ENCODE measurements at regions not wholly inside any gene's neighbourhood (a gene's known extent, or its start where the extent isn't known, plus 50 kb on each side); places are given as distances from the start of the nearest gene placed in this dataset.

DNA sequence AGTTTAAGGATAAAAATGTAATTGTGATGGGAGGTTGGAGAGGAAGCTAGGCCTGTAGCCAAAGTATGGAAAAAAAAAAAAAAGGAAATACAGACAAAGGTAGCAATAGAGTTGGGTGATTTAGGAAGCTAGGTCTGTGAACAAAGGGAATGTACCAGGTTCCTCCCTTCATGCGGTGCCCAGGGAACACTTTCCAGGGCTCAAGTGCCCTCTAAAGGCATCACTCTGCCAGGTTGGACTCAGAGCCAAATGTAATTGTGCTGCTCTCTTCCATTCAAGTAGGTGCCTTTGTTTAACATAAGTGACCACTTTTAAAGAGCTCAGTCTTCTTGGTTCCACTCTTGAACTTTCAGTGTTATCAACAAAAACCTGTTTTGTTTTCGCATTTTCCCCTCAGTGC is 159.7 kb upstream of the AHI1 start:
- ATAC-seq = no peak
- WGBS (ENCODE audit: low lambda C conversion rate) = 10% methylated on average over 2 of the region's 2 CpGs

DNA sequence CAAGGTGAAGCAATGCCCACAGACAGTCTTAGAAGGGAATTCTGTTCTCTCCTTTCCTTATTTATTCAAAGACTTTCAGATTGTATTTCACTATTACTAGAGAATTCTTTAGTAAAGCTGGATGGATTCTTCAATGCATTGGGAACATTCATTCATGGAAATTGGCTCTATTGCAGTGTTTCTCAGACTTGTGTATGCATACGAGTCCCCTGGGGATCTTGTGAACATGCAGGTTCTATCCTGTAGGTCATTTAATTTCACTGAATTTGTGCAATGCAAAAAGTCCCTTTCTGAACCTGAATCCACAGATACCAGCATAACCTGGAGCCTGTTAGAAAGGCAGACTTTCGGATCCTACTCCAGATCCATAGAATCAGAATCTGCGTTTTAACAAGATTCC is 160.9 kb upstream of the AHI1 start:
- ChIA-PET POLR2A (no interaction called here), CTCF (ENCODE audit: low intra/inter-chr PET ratio, low total read pairs) (no interaction called here)
- peaks cover 11% of the 10 kb centered on the region; the same call in 1 of the 2 replicates for H3K9me3 ChIP-seq (ENCODE audit: low read length)
- H3K27ac ChIP-seq (ENCODE audit: extremely low read length, insufficient read depth, low read length) = no peak overlapping the region
- no peak overlapping the region for H3K4me2 ChIP-seq (ENCODE audit: low read depth, low read length)
- in situ Hi-C loops (cut with HindIII; ENCODE audit: extremely low pct_ligation_motif_present, low pct_unique_long_range_greater_than_20kb) (no loop called here), intact Hi-C loops (cut with micrococcal nuclease; ENCODE audit: unreplicated experiment) (no loop called here)
- no TSS peak for BruUV-seq (replicated peaks)
- ATAC-seq (no peak), DNase-seq (ENCODE audit: low spot score) (no peak), FAIRE-seq (no peak)
- WGBS (ENCODE audit: low lambda C conversion rate) = 9% methylated on average over 3 of the region's 3 CpGs
- H3K79me2 ChIP-seq (ENCODE audit: insufficient read depth, low read length) = no peaks in the 10 kb centered on the region
- no peak overlapping the region for H3K4me3 ChIP-seq (replicated peaks in 1 of 3; ENCODE audit: insufficient read depth in 1 of 3, low read depth in 2 of 3, low read length in 3 of 3)
- no peak overlapping the region for H2AFZ ChIP-seq (ENCODE audit: low read length)
- no peaks in the 10 kb centered on the region for H4K20me1 ChIP-seq (ENCODE audit: insufficient read depth, low read length)
- H3K4me1 ChIP-seq (ENCODE audit: insufficient read depth, low read length) = no peaks in the 10 kb centered on the region
- H3K27me3 ChIP-seq (ENCODE audit: control insufficient read depth in 1 of 2, insufficient read depth in 2 of 2, low read length in 2 of 2) = no peaks in the 10 kb centered on the region
- no peaks in the 10 kb centered on the region for H3K36me3 ChIP-seq (replicated peaks in 1 of 2; ENCODE audit: control insufficient read depth in 1 of 2, insufficient read depth in 2 of 2, low read length in 2 of 2)
- H3K9ac ChIP-seq (ENCODE audit: insufficient read depth, low read depth, low read length) = no peak overlapping the region
- TF ChIP-seq ZNF224 (CRISPR knock-in tag; IDR thresholded peaks at IDR 0.05) (no peak), GTF2F1 (IDR thresholded peaks at IDR 0.05; ENCODE audit: low read length) (no peak), ARNTL (CRISPR knock-in tag; IDR thresholded peaks at IDR 0.05) (no peak), REL (CRISPR knock-in tag; conservative IDR thresholded peaks at IDR 0.05) (no peak)

More for the DNA sequence above, 159.7 kb upstream of the AHI1 start:
- Histone ChIP-seq H3K9ac (ENCODE audit: insufficient read depth, low read depth, low read length) (no peak overlapping the region), H3K4me2 (ENCODE audit: low read depth, low read length) (no peak overlapping the region), H3K79me2 (ENCODE audit: insufficient read depth, low read length) (no peaks in the 10 kb centered on the region), H3K4me3 (replicated peaks in 1 of 3; ENCODE audit: insufficient read depth in 1 of 3, low read depth in 2 of 3, low read length in 3 of 3) (no peak overlapping the region), H3K9me3 (ENCODE audit: low read length) (peaks cover 11% of the 10 kb centered on the region; the same call in 1 of the 2 replicates), H2AFZ (ENCODE audit: low read length) (no peak overlapping the region), H3K36me3 (replicated peaks in 1 of 2; ENCODE audit: control insufficient read depth in 1 of 2, insufficient read depth in 2 of 2, low read length in 2 of 2) (no peaks in the 10 kb centered on the region), H4K20me1 (ENCODE audit: insufficient read depth, low read length) (no peaks in the 10 kb centered on the region), H3K27ac (ENCODE audit: extremely low read length, insufficient read depth, low read length) (no peak overlapping the region), H3K4me1 (ENCODE audit: insufficient read depth, low read length) (no peaks in the 10 kb centered on the region), H3K27me3 (ENCODE audit: control insufficient read depth in 1 of 2, insufficient read depth in 2 of 2, low read length in 2 of 2) (no peaks in the 10 kb centered on the region)
- FAIRE-seq (no peak), DNase-seq (ENCODE audit: low spot score) (no peak)
- TF ChIP-seq RORA (CRISPR knock-in tag; IDR thresholded peaks at IDR 0.05) (no peak), ZSCAN31 (CRISPR knock-in tag; IDR thresholded peaks at IDR 0.05; ENCODE audit: low read depth) (no peak), EED (CRISPR knock-in tag; IDR thresholded peaks at IDR 0.05) (no peak), ZNF644 (CRISPR knock-in tag; IDR thresholded peaks at IDR 0.05; ENCODE audit: low read depth) (no peak), MAF1 (CRISPR knock-in tag; IDR thresholded peaks at IDR 0.05; ENCODE audit: borderline replicate concordance) (no peak), CC2D1A (CRISPR knock-in tag; IDR thresholded peaks at IDR 0.05) (no peak), SALL2 (CRISPR knock-in tag; IDR thresholded peaks at IDR 0.05) (no peak), PHF8 (CRISPR knock-in tag; IDR thresholded peaks at IDR 0.05) (no peak), ZNF460 (CRISPR knock-in tag; IDR thresholded peaks at IDR 0.05; ENCODE audit: borderline replicate concordance) (no peak), ZNF589 (CRISPR knock-in tag; conservative IDR thresholded peaks at IDR 0.05) (no peak), DNMT1 (CRISPR knock-in tag; IDR thresholded peaks at IDR 0.05) (no peak), SNAPC2 (CRISPR knock-in tag; IDR thresholded peaks at IDR 0.05) (no peak), ADNP (CRISPR knock-in tag; IDR thresholded peaks at IDR 0.05) (no peak), SIN3B (IDR thresholded peaks at IDR 0.05; ENCODE audit: low read length) (no peak), EZH2 (conservative IDR thresholded peaks at IDR 0.05; ENCODE audit: low read depth, low read length) (no peak), NR2F6 (IDR thresholded peaks at IDR 0.05) (no peak), NR2F6 (CRISPR knock-in tag; IDR thresholded peaks at IDR 0.05) (no peak), ZNF24 (IDR thresholded peaks at IDR 0.05) (no peak)
- TF ChIP-seq, protein P1, sequence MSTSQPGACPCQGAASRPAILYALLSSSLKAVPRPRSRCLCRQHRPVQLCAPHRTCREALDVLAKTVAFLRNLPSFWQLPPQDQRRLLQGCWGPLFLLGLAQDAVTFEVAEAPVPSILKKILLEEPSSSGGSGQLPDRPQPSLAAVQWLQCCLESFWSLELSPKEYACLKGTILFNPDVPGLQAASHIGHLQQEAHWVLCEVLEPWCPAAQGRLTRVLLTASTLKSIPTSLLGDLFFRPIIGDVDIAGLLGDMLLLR (CRISPR knock-in tag; IDR thresholded peaks at IDR 0.05) = no peak
- no TSS peak for BruUV-seq (replicated peaks)
- intact Hi-C loops (cut with micrococcal nuclease; ENCODE audit: unreplicated experiment) (no loop called here), in situ Hi-C loops (cut with HindIII; ENCODE audit: extremely low pct_ligation_motif_present, low pct_unique_long_range_greater_than_20kb) (no loop called here)
- ChIA-PET POLR2A (no interaction called here), CTCF (ENCODE audit: low intra/inter-chr PET ratio, low total read pairs) (no interaction called here)

Data from HepG2 (cell line).